Activated CD4-positive, alpha-beta T cell treated with anti-CD3 and anti-CD28 coated beads, Interleukin-2, Interleukin-4, amounts not matched to agents 100 ng/mL and 50 ng/mL, durations not matched to agents 16 hours and 8 hours (primary cell): ENCODE measurements at regions not wholly inside any gene's neighbourhood (a gene's known extent, or its start where the extent isn't known, plus 50 kb on each side); places are given as distances from the start of the nearest gene placed in this dataset.
"Not testable (repeated sequence)": the region's sequence is repeated elsewhere in the genome, so short reads cannot be mapped to it uniquely, and the experiment has no call there.

Source experiments
- DNase-seq: peaks from one replicate; pipeline ENCODE4 v3.0.0-alpha.2; 2020; ENCODE audit warnings: low spot score

- DNase-seq, result no peak
Measured at GRCh38 chr12:47488888-47489287, 216.9 kb downstream of the RPAP3 start.

GRCh38 chr12:47481041-47481440, 224.8 kb downstream of the RPAP3 start:
- DNase-seq, result no peak

- no peak for DNase-seq
Measured at GRCh38 chr12:47478426-47478825, 227.4 kb downstream of the RPAP3 start.

- DNase-seq, result no peak
Measured at GRCh38 chr12:47473091-47473490, 232.7 kb downstream of the RPAP3 start.

GRCh38 chr12:47470349-47470748, 235.5 kb downstream of the RPAP3 start:
- not testable (repeated sequence) for DNase-seq

- DNase-seq, result not testable (repeated sequence)
Measured at GRCh38 chr12:47463918-47464317, 241.9 kb downstream of the RPAP3 start.

- no peak for DNase-seq
Measured at GRCh38 chr12:47458279-47458678, 247.6 kb downstream of the RPAP3 start.

GRCh38 chr12:47449797-47450196, 256.0 kb downstream of the RPAP3 start:
- DNase-seq, result no peak

GRCh38 chr12:47442310-47442709, 263.5 kb downstream of the RPAP3 start:
- DNase-seq, result no peak

GRCh38 chr12:47441490-47441889, 264.3 kb downstream of the RPAP3 start:
- DNase-seq, result no peak

GRCh38 chr12:47438175-47438574, 267.7 kb downstream of the RPAP3 start:
- DNase-seq, result no peak

- DNase-seq, result no peak
Measured at GRCh38 chr12:47437570-47437969, 268.3 kb downstream of the RPAP3 start.

- DNase-seq, result no peak
Measured at GRCh38 chr12:47433876-47434275, 272.0 kb downstream of the RPAP3 start.

- DNase-seq, result not testable (repeated sequence)
Measured at GRCh38 chr12:47426678-47427309, 279.0 kb downstream of the RPAP3 start.

GRCh38 chr12:47422611-47423010, 283.2 kb downstream of the RPAP3 start:
- DNase-seq, result no peak

GRCh38 chr12:47419497-47419896, 286.3 kb downstream of the RPAP3 start:
- peak; percentile 43 for DNase-seq

GRCh38 chr12:47417955-47418354, 287.9 kb downstream of the RPAP3 start:
- DNase-seq, result no peak

- no peak for DNase-seq
Measured at GRCh38 chr12:47417121-47417520, 288.7 kb downstream of the RPAP3 start.

GRCh38 chr12:47415054-47415453, 290.8 kb downstream of the RPAP3 start:
- no peak for DNase-seq

GRCh38 chr12:47414511-47414910, 291.3 kb downstream of the RPAP3 start:
- DNase-seq, result no peak

- no peak for DNase-seq
Measured at GRCh38 chr12:47413806-47414205, 292.0 kb downstream of the RPAP3 start.

- DNase-seq, result no peak
Measured at GRCh38 chr12:47412601-47413236, 293.1 kb downstream of the RPAP3 start.

- no peak for DNase-seq
Measured at GRCh38 chr12:47411966-47412365, 293.9 kb downstream of the RPAP3 start.

- no peak for DNase-seq
Measured at GRCh38 chr12:47410862-47411261, 295.0 kb downstream of the RPAP3 start.
